NCI-H146 treated with DMSO at 0.1 percent for 48 hours (cell line): ENCODE measurements at regions not wholly inside any gene's neighbourhood (a gene's known extent, or its start where the extent isn't known, plus 50 kb on each side); places are given as distances from the start of the nearest gene placed in this dataset.

Experiments used
- DNase-seq: peaks from one replicate; lab custom pipeline; 2025; ENCODE audit not compliant: unreplicated experiment; lab: John Stamatoyannopoulos, UW

GRCh38 chr2:60400462-60401246, 152.8 kb downstream of the BCL11A start:
- DNase-seq = no peak

GRCh38 chr2:60394463-60394862, 159.0 kb downstream of the BCL11A start:
- no peak for DNase-seq

- no peak for DNase-seq
Observed at GRCh38 chr2:60391649-60392375, 161.6 kb downstream of the BCL11A start.

- no peak for DNase-seq
Observed at GRCh38 chr2:60391230-60391629, 162.2 kb downstream of the BCL11A start.

GRCh38 chr2:60386436-60386835, 167.0 kb downstream of the BCL11A start:
- no peak for DNase-seq

- DNase-seq = no peak
Observed at GRCh38 chr2:60385648-60386047, 167.8 kb downstream of the BCL11A start.

GRCh38 chr2:60383401-60384143, 169.9 kb downstream of the BCL11A start:
- no peak for DNase-seq

- no peak for DNase-seq
Observed at GRCh38 chr2:60380411-60380810, 173.0 kb downstream of the BCL11A start.

- no peak for DNase-seq
Observed at GRCh38 chr2:60379684-60380083, 173.8 kb downstream of the BCL11A start.

GRCh38 chr2:60379216-60379615, 174.2 kb downstream of the BCL11A start:
- DNase-seq = no peak

GRCh38 chr2:60377825-60378224, 175.6 kb downstream of the BCL11A start:
- DNase-seq = no peak

GRCh38 chr2:60376252-60376651, 177.2 kb downstream of the BCL11A start:
- no peak for DNase-seq

GRCh38 chr2:60371681-60372080, 181.8 kb downstream of the BCL11A start:
- DNase-seq = no peak

GRCh38 chr2:60371219-60371618, 182.2 kb downstream of the BCL11A start:
- no peak for DNase-seq

GRCh38 chr2:60370814-60371213, 182.6 kb downstream of the BCL11A start:
- DNase-seq = no peak

- no peak for DNase-seq
Observed at GRCh38 chr2:60368456-60368855, 185.0 kb downstream of the BCL11A start.

- no peak for DNase-seq
Observed at GRCh38 chr2:60366135-60366712, 187.2 kb downstream of the BCL11A start.

GRCh38 chr2:60365556-60365955, 187.9 kb downstream of the BCL11A start:
- no peak for DNase-seq

- DNase-seq = no peak
Observed at GRCh38 chr2:60364491-60364890, 189.0 kb downstream of the BCL11A start.

- DNase-seq = no peak
Observed at GRCh38 chr2:60361498-60361897, 192.0 kb downstream of the BCL11A start.

GRCh38 chr2:60359569-60359968, 193.9 kb downstream of the BCL11A start:
- no peak for DNase-seq
